Astrocyte (in vitro differentiated cells and primary cell): ENCODE measurements at regions not wholly inside any gene's neighbourhood (a gene's known extent, or its start where the extent isn't known, plus 50 kb on each side); places are given as distances from the start of the nearest gene placed in this dataset.
"Not testable (repeated sequence)": the region's sequence is repeated elsewhere in the genome, so short reads cannot be mapped to it uniquely, and the experiment has no call there.

Source experiments
- EZH2 ChIP-seq: IDR thresholded peaks from 2 replicates; pipeline ENCODE4 v1.6.1; 2012; ENCODE audit warnings: mild to moderate bottlenecking, low read length, inconsistent platforms; ENCODE audit not compliant: insufficient read depth
- TF ChIP-seq, protein P1 (sequence below): IDR thresholded peaks from 2 replicates; pipeline ENCODE4 v1.5.1; 2011; ENCODE audit warnings: low read depth, mild to moderate bottlenecking, inconsistent platforms, low read length, moderate library complexity; ENCODE audit not compliant: insufficient read depth

DNA sequence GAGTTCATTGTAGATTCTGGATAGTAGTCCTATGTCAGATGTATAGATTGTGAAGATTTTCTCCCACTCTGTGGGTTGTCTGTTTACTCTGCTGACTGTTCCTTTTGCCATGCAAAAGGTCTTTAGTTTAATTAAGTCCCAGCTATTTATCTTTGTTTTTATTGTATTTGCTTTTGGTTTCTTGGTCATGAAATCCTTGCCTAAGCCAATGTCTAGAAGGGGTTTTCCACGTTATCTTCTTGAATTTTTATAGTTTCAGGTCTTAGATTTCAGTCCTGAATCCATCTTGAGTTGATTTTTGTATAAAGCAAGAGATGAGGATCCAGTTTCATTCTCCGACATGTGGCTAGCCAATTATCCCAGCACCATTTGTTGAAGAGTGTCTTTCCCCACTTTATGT lies 262.1 kb upstream of the TMC3 start:
- TF ChIP-seq, protein P1, sequence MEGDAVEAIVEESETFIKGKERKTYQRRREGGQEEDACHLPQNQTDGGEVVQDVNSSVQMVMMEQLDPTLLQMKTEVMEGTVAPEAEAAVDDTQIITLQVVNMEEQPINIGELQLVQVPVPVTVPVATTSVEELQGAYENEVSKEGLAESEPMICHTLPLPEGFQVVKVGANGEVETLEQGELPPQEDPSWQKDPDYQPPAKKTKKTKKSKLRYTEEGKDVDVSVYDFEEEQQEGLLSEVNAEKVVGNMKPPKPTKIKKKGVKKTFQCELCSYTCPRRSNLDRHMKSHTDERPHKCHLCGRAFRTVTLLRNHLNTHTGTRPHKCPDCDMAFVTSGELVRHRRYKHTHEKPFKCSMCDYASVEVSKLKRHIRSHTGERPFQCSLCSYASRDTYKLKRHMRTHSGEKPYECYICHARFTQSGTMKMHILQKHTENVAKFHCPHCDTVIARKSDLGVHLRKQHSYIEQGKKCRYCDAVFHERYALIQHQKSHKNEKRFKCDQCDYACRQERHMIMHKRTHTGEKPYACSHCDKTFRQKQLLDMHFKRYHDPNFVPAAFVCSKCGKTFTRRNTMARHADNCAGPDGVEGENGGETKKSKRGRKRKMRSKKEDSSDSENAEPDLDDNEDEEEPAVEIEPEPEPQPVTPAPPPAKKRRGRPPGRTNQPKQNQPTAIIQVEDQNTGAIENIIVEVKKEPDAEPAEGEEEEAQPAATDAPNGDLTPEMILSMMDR: not testable (repeated sequence)
- not testable (repeated sequence) for TF ChIP-seq EZH2
